ENCODE measurements at regions not wholly inside any gene's neighbourhood (a gene's known extent, or its start where the extent isn't known, plus 50 kb on each side); places are given as distances from the start of the nearest gene placed in this dataset.
A peak's percentile ranks its signal among the peaks of the same experiment; 100 is the strongest.

DNA sequence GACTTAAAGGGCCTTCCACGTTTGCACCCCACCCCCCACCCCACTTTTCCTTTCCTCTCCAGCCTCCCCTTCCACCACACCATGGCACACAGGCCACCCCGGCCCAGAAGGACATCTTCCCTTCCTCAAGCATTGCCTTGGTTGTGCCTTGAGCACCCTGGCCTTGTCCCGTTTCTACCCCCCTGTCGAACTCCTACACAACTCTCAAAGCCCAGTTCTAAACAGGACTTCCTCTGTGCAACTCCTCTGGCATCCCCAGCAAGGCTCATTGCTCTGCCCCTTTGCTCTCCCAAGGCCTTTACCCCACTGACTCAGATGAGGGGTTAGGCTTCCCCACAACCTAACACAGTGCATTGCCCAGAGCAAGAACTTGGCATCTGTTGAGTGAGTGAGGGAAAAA lies 136.1 kb downstream of the HERPUD2 start:
- TF ChIP-seq, protein P1, sequence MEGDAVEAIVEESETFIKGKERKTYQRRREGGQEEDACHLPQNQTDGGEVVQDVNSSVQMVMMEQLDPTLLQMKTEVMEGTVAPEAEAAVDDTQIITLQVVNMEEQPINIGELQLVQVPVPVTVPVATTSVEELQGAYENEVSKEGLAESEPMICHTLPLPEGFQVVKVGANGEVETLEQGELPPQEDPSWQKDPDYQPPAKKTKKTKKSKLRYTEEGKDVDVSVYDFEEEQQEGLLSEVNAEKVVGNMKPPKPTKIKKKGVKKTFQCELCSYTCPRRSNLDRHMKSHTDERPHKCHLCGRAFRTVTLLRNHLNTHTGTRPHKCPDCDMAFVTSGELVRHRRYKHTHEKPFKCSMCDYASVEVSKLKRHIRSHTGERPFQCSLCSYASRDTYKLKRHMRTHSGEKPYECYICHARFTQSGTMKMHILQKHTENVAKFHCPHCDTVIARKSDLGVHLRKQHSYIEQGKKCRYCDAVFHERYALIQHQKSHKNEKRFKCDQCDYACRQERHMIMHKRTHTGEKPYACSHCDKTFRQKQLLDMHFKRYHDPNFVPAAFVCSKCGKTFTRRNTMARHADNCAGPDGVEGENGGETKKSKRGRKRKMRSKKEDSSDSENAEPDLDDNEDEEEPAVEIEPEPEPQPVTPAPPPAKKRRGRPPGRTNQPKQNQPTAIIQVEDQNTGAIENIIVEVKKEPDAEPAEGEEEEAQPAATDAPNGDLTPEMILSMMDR (IDR thresholded peaks at IDR 0.05; ENCODE audit: unreplicated experiment), result no peak
- H3K36me3 Mint-ChIP-seq, result no peaks in the 10 kb centered on the region
- peaks cover 3% of the 10 kb centered on the region for H3K27me3 Mint-ChIP-seq (ENCODE audit: low read depth)
- H3K9me3 Mint-ChIP-seq, result peaks cover 7% of the 10 kb centered on the region
- H3K27ac Mint-ChIP-seq, result no peak overlapping the region
- DNase-seq (ENCODE audit: low spot score in 2 of 2, unreplicated experiment in 2 of 2), result no peak
- no peak overlapping the region for H3K4me3 Mint-ChIP-seq
- H3K4me1 Mint-ChIP-seq, result no peaks in the 10 kb centered on the region

DNA sequence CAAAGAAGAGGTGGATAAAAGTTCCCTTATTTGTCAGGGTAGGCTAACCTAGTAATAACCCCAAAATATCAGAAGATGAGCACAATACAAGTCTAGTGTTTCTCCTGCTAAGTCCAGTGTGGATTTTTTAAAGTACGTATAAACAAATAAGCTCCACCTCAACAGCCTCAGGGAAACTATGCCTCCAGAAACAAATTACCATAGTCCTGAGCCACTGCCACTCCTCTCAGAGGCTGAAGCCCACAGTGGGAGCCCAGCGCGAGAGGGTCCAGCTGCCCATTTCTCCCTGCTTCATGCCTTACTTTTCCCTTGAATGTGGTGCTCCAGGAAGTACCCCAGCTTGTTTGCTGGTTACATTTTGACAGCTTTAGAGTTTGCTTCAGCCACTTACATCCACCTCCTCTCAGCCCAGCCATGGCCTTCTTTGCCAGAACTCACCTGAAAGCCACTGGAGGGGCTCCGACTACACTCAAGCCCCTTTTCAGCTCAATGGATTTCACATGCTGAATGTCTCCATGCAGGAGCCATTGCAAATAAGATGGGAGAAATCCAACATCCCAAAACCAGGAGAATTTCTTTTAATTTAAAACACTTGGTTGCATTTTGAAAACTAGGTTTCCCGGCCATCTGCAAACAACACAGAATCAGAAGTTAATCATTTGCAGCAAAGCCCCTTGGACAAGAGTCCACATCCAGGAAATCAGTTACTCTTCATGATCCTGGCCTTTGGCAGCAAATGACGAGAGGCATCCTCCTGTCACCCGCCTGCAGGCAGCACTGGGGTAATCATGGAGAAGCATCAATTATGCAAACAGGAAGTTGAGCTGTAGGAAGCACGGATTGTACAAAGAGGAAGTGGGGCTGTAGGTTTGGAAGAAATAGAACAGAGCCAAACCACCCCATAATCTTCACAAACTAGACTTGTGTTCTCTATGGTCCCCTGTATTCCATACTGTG lies 138.1 kb downstream of the HERPUD2 start:
- TF ChIP-seq, protein P1 (IDR thresholded peaks at IDR 0.05; ENCODE audit: unreplicated experiment), result no peak
- H3K9me3 Mint-ChIP-seq, result no peaks in the 10 kb centered on the region
- H3K27me3 Mint-ChIP-seq (ENCODE audit: low read depth), result peaks cover 8% of the 10 kb centered on the region
- no peak overlapping the region for H3K27ac Mint-ChIP-seq
- H3K4me3 Mint-ChIP-seq, result no peak overlapping the region
- DNase-seq (ENCODE audit: low spot score in 2 of 2, unreplicated experiment in 2 of 2), result peak in 1 of 2 experiments; percentile 13
- no peaks in the 10 kb centered on the region for H3K4me1 Mint-ChIP-seq
- no peaks in the 10 kb centered on the region for H3K36me3 Mint-ChIP-seq

GRCh38 chr7:35555934-35556333 lies 139.0 kb downstream of the HERPUD2 start:
- TF ChIP-seq, protein P1 (IDR thresholded peaks at IDR 0.05; ENCODE audit: unreplicated experiment), result no peak
- H3K4me3 Mint-ChIP-seq, result no peak overlapping the region
- H3K4me1 Mint-ChIP-seq, result no peaks in the 10 kb centered on the region
- no peak for DNase-seq (ENCODE audit: low spot score in 2 of 2, unreplicated experiment in 2 of 2)
- H3K36me3 Mint-ChIP-seq, result no peaks in the 10 kb centered on the region
- no peak overlapping the region for H3K27ac Mint-ChIP-seq
- peaks cover 6% of the 10 kb centered on the region for H3K27me3 Mint-ChIP-seq (ENCODE audit: low read depth)
- H3K9me3 Mint-ChIP-seq, result no peaks in the 10 kb centered on the region

DNA sequence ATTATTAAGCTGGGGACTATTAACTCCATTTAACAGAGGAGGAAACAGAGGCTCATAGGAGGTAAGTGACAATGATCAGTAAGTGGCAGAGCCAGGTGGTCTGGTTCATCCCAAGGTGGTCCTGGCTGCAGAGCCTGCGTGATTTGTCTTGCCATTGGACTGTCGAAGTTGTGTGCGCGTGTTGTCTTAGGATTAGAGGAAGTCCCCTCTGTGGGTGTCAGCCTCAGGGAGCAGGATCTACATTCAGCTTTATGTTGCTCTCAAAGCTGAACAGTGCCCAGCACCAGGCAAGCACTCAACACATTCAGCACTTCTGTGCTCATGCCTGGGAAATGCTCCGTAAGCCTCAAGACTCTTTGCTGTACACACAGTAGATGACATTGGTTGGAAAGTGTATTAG lies 139.5 kb downstream of the HERPUD2 start:
- no peak overlapping the region for H3K27ac Mint-ChIP-seq
- peak in 1 of 2 experiments; percentile 6 for DNase-seq (ENCODE audit: low spot score in 2 of 2, unreplicated experiment in 2 of 2)
- no peaks in the 10 kb centered on the region for H3K9me3 Mint-ChIP-seq
- TF ChIP-seq, protein P1 (IDR thresholded peaks at IDR 0.05; ENCODE audit: unreplicated experiment), result no peak
- H3K4me1 Mint-ChIP-seq, result no peaks in the 10 kb centered on the region
- no peak overlapping the region for H3K4me3 Mint-ChIP-seq
- H3K36me3 Mint-ChIP-seq, result no peaks in the 10 kb centered on the region
- peaks cover 6% of the 10 kb centered on the region for H3K27me3 Mint-ChIP-seq (ENCODE audit: low read depth)

GRCh38 chr7:35553519-35553918 lies 141.4 kb downstream of the HERPUD2 start:
- peak in 1 of 2 experiments; percentile 6 for DNase-seq (ENCODE audit: low spot score in 2 of 2, unreplicated experiment in 2 of 2)
- peaks cover 11% of the 10 kb centered on the region for H3K27me3 Mint-ChIP-seq (ENCODE audit: low read depth)
- H3K4me1 Mint-ChIP-seq, result no peaks in the 10 kb centered on the region
- no peak overlapping the region for H3K27ac Mint-ChIP-seq
- H3K9me3 Mint-ChIP-seq, result no peaks in the 10 kb centered on the region
- TF ChIP-seq, protein P1 (IDR thresholded peaks at IDR 0.05; ENCODE audit: unreplicated experiment), result no peak
- no peaks in the 10 kb centered on the region for H3K36me3 Mint-ChIP-seq
- H3K4me3 Mint-ChIP-seq, result no peak overlapping the region

Data from mesothelial cell of epicardium (in vitro differentiated cells).